HCT116 (cell line): ENCODE measurements at regions not wholly inside any gene's neighbourhood (a gene's known extent, or its start where the extent isn't known, plus 50 kb on each side); places are given as distances from the start of the nearest gene placed in this dataset.

Experiments
- ATAC-seq: fragments of 200-7000 bp; cut with Tn5 transposase; 2 replicates; pipeline ENCODE4 v1.9.1; 2020; ENCODE audit warnings: mild to moderate bottlenecking, moderate library complexity
- BruUV-seq: library from RNA; stranded (reverse); fragments of 400-500 nt; replicated peaks from 2 replicates; lab custom pipeline; 2021; lab: Mats Ljungman, UMichigan
- CTCF ChIA-PET: fragments of 300-600 bp; sonication (Branson Sonifier 250); formaldehyde crosslinking; loops from one replicate; lab custom pipeline; 2021; ENCODE audit warnings: antibody characterized with exemption; lab: Charles Lee
- POLR2A ChIA-PET: fragments of 300-600, 350-600 bp; sonication (Branson Sonifier 250); formaldehyde crosslinking; loops from one replicate; lab custom pipeline; 2021; ENCODE audit warnings: antibody characterized with exemption; lab: Charles Lee
- RAD21 ChIA-PET, 2 experiments: fragments of 300-600 bp; sonication (Branson Sonifier 250); formaldehyde crosslinking; loops; one replicate each; lab custom pipeline; 2023; ENCODE audit warnings: low total read pairs in 2 of 2; ENCODE audit not compliant: uncharacterized antibody in 2 of 2, unreplicated experiment in 2 of 2, low non-redundant PET in 1 of 2; lab: Charles Lee
- DNase-seq: peaks from one replicate; pipeline ENCODE4 v3.0.0-alpha.2; 2010; ENCODE audit warnings: low read depth, low spot score
- H2AFZ ChIP-seq: fragments of 200-600 bp; shearing (Covaris generic), sonication (generic); 2 replicates; pipeline ENCODE4 v1.6.1; 2017; ENCODE audit warnings: low read depth, mixed run types, mixed read lengths, antibody characterized with exemption, low read length; ENCODE audit not compliant: poor library complexity, severe bottlenecking
- H3K27ac ChIP-seq: 2 replicates; pipeline ENCODE4 v1.5.1; 2012; ENCODE audit warnings: low read depth, low read length
- H3K27me3 ChIP-seq: fragments of 200-600 bp; sonication (generic); 2 replicates; pipeline ENCODE4 v1.6.1; 2016; ENCODE audit warnings: mixed run types, low read length, mixed read lengths; ENCODE audit not compliant: insufficient read depth
- H3K36me3 ChIP-seq, 2 experiments: fragments of 200-500 bp in 1 of 2; fragments of 200-600 bp in 1 of 2; sonication (Bioruptor generic) in 1 of 2; sonication (generic) in 1 of 2; 2 replicates each; pipeline versions ENCODE4 v1.5.1 to v1.6.1; 2014 to 2016; ENCODE audit warnings: low read length in 2 of 2, inconsistent platforms in 1 of 2, mixed read lengths in 1 of 2, mixed run types in 1 of 2; ENCODE audit not compliant: insufficient read depth in 2 of 2, control insufficient read depth in 1 of 2
- H3K4me1 ChIP-seq, 2 experiments: fragments of 200-600 bp in 1 of 2; sonication (generic) in 1 of 2; 2 replicates each; pipeline versions ENCODE4 v1.5.1 to v1.6.1; 2012 to 2017; ENCODE audit warnings: low read length in 2 of 2, inconsistent platforms in 1 of 2, mild to moderate bottlenecking in 1 of 2, mixed read lengths in 1 of 2, mixed run types in 1 of 2, moderate library complexity in 1 of 2; ENCODE audit not compliant: insufficient read depth in 2 of 2, control insufficient read depth in 1 of 2
- H3K4me2 ChIP-seq: fragments of 200-600 bp; sonication (generic); 2 replicates; pipeline ENCODE4 v1.6.1; 2017; ENCODE audit warnings: mixed run types, low read length, mixed read lengths
- H3K4me3 ChIP-seq, 2 experiments: fragments of 200-600 bp in 1 of 2; sonication (generic) in 1 of 2; replicated peaks in 1 of 2; 2 replicates each; pipeline ENCODE4 v1.5.1; 2011 to 2016; ENCODE audit warnings: low read length in 2 of 2, control low read depth in 1 of 2, low read depth in 1 of 2, mild to moderate bottlenecking in 1 of 2, mixed read lengths in 1 of 2, mixed run types in 1 of 2
- H3K79me2 ChIP-seq: fragments of 200-600 bp; sonication (generic); 2 replicates; pipeline ENCODE4 v1.6.1; 2017; ENCODE audit warnings: mild to moderate bottlenecking, mixed run types, low read length, moderate library complexity, mixed read lengths; ENCODE audit not compliant: insufficient read depth
- H3K9ac ChIP-seq: fragments of 200-600 bp; sonication (generic); 2 replicates; pipeline ENCODE4 v1.6.1; 2016; ENCODE audit warnings: low read length, mixed read lengths
- H3K9me2 ChIP-seq: fragments of 200-600 bp; sonication (generic), shearing (Covaris generic); 2 replicates; pipeline ENCODE4 v1.6.1; 2017; ENCODE audit warnings: mixed run types, mild to moderate bottlenecking, moderate library complexity; ENCODE audit not compliant: insufficient read depth
- H3K9me3 ChIP-seq, 2 experiments: fragments of 200-500 bp in 1 of 2; fragments of 200-600 bp in 1 of 2; sonication (Bioruptor generic) in 1 of 2; sonication (generic) in 1 of 2; 2 replicates each; pipeline ENCODE4 v1.6.1; 2014 to 2017; ENCODE audit warnings: low read length in 2 of 2, mixed read lengths in 2 of 2, inconsistent platforms in 1 of 2, low read depth in 1 of 2, mild to moderate bottlenecking in 1 of 2, mixed run types in 1 of 2, moderate library complexity in 1 of 2; ENCODE audit not compliant: control insufficient read depth in 1 of 2, insufficient read depth in 1 of 2
- H4K20me1 ChIP-seq: fragments of 200-600 bp; sonication (generic), shearing (Covaris generic); 2 replicates; pipeline ENCODE4 v1.6.1; 2017; ENCODE audit warnings: mixed run types, mild to moderate bottlenecking, moderate library complexity; ENCODE audit not compliant: insufficient read depth
- ATF3 ChIP-seq: IDR thresholded peaks from 2 replicates; pipeline ENCODE4 v1.6.1; 2012
- EGR1 ChIP-seq: IDR thresholded peaks from 2 replicates; pipeline ENCODE4 v1.6.1; 2012; ENCODE audit warnings: low read depth
- ELF1 ChIP-seq: IDR thresholded peaks from 2 replicates; pipeline ENCODE4 v1.6.1; 2012; ENCODE audit warnings: low read depth, borderline replicate concordance
- EZH2 ChIP-seq: fragments of 200-600 bp; sonication (generic); IDR thresholded peaks from 2 replicates; pipeline ENCODE4 v1.6.1; 2017; ENCODE audit warnings: antibody characterized with exemption, mixed run types
- EZH2phosphoT487 ChIP-seq: fragments of 200-600 bp; IDR thresholded peaks from 2 replicates; pipeline ENCODE4 v1.6.1; 2018; ENCODE audit warnings: antibody characterized with exemption, borderline replicate concordance
- FOSL1 ChIP-seq: IDR thresholded peaks from 2 replicates; pipeline ENCODE4 v1.6.1; 2012; ENCODE audit warnings: low read depth
- JUND ChIP-seq: IDR thresholded peaks from 2 replicates; pipeline ENCODE4 v1.6.1; 2012
- POLR2A ChIP-seq: IDR thresholded peaks from 2 replicates; pipeline ENCODE4 v1.7.0; 2011; ENCODE audit warnings: borderline replicate concordance; ENCODE audit not compliant: insufficient read depth, insufficient read length; ENCODE audit errors: extremely low read depth
- POLR2AphosphoS5 ChIP-seq: IDR thresholded peaks from 2 replicates; pipeline ENCODE4 v1.6.1; 2011; ENCODE audit warnings: mild to moderate bottlenecking, low read depth, low read length, moderate library complexity
- REST ChIP-seq: IDR thresholded peaks from 2 replicates; pipeline ENCODE4 v1.6.1; 2012; ENCODE audit warnings: low read depth
- SIN3A ChIP-seq: IDR thresholded peaks from 2 replicates; pipeline ENCODE4 v1.6.1; 2012; ENCODE audit warnings: low read depth
- SRF ChIP-seq: IDR thresholded peaks from 2 replicates; pipeline ENCODE4 v1.6.1; 2012; ENCODE audit warnings: low read depth
- TCF7L2 ChIP-seq: IDR thresholded peaks from 2 replicates; pipeline ENCODE4 v1.7.0; 2011; ENCODE audit warnings: borderline replicate concordance, inconsistent platforms; ENCODE audit not compliant: insufficient read depth, insufficient read length; ENCODE audit errors: extremely low read depth
- YY1 ChIP-seq: IDR thresholded peaks from 2 replicates; pipeline ENCODE4 v1.6.1; 2011; ENCODE audit warnings: low read length, low read depth, moderate library complexity, mild to moderate bottlenecking; ENCODE audit not compliant: insufficient replicate concordance; ENCODE audit errors: extremely low read depth
- ZBTB33 ChIP-seq: IDR thresholded peaks from 2 replicates; pipeline ENCODE4 v1.6.1; 2011; ENCODE audit warnings: mild to moderate bottlenecking, low read length, moderate library complexity; ENCODE audit not compliant: insufficient replicate concordance; ENCODE audit errors: extremely low read depth
- ZFX ChIP-seq: fragments of 450-650 bp; IDR thresholded peaks from 2 replicates; pipeline ENCODE4 v1.6.1; 2017
- ZNF274 ChIP-seq: fragments of 200-500 bp; sonication (Bioruptor generic); IDR thresholded peaks from 2 replicates; pipeline ENCODE4 v1.6.1; 2014; ENCODE audit warnings: mild to moderate bottlenecking, low read depth, low read length, inconsistent platforms
- intact Hi-C: fragments of 100-400 bp; cut with micrococcal nuclease; formaldehyde crosslinking; loops from 2 replicates; pipeline ENCODE4 v1.10.0; 2022

- no peaks in the 10 kb centered on the region for H3K9me2 ChIP-seq
- no peaks in the 10 kb centered on the region for H3K9me3 ChIP-seq
- no peaks in the 10 kb centered on the region for H3K79me2 ChIP-seq
- H3K4me1 ChIP-seq, result no peaks in the 10 kb centered on the region
- no peaks in the 10 kb centered on the region for H4K20me1 ChIP-seq
- H3K4me3 ChIP-seq, result no peak overlapping the region
- H3K9ac ChIP-seq, result no peak overlapping the region
- no peak overlapping the region for H3K27ac ChIP-seq
- no peak overlapping the region for H2AFZ ChIP-seq
- RAD21 ChIA-PET, result no interaction called here
- no peak overlapping the region for H3K4me2 ChIP-seq
- CTCF ChIA-PET, result no interaction called here
- H3K36me3 ChIP-seq, result no peaks in the 10 kb centered on the region
- H3K27me3 ChIP-seq, result no peaks in the 10 kb centered on the region
- no peak for DNase-seq
- POLR2A ChIA-PET, result no interaction called here
- BruUV-seq, result no TSS peak
- intact Hi-C loops, result no loop called here
- no peak for TF ChIP-seq ZFX
- no peak for TF ChIP-seq SRF
- ATAC-seq, result no peak
Measured at GRCh38 chr7:136293841-136294391, 316.8 kb upstream of the MTPN start.

DNA sequence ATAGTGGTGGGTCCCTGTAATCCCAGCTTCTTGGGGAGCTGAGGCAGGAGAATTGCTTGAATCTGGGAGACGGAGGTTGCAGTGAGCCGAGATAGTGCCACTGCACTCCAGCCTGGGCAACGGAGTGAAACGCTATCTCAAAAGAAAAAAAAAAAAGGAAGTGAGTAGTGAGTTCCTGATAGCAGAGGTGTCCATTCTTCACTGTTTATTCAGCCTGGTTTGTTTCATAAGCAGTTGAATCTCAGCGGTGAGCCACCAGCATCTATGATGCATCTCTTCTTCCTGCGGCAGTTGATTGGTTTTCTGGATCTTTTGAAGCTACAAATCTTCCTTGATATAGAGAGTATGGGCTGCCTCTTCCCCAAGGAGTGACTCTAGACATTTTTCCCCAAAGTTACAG lies 316.1 kb upstream of the MTPN start:
- CTCF ChIA-PET, result no interaction called here
- no peaks in the 10 kb centered on the region for H3K27me3 ChIP-seq
- TF ChIP-seq ZBTB33 (no peak), ZNF274 (no peak), TCF7L2 (no peak), EGR1 (no peak), JUND (no peak), SIN3A (no peak), POLR2A (no peak), ELF1 (no peak), REST (no peak), POLR2AphosphoS5 (no peak), ATF3 (no peak), FOSL1 (no peak), ZFX (no peak), EZH2 (no peak), EZH2phosphoT487 (no peak), YY1 (no peak)

More for the DNA sequence above, 316.1 kb upstream of the MTPN start:
- Histone ChIP-seq H3K9me2 (no peaks in the 10 kb centered on the region), H4K20me1 (no peaks in the 10 kb centered on the region), H3K36me3 (no peaks in the 10 kb centered on the region), H3K9ac (no peak overlapping the region), H3K4me2 (no peak overlapping the region), H3K79me2 (no peaks in the 10 kb centered on the region), H3K4me1 (no peaks in the 10 kb centered on the region), H3K4me3 (no peak overlapping the region), H3K9me3 (no peaks in the 10 kb centered on the region), H3K27ac (no peak overlapping the region), H2AFZ (no peak overlapping the region)
- ATAC-seq (no peak), DNase-seq (no peak)
- no TSS peak for BruUV-seq
- RAD21 ChIA-PET, result no interaction called here
- POLR2A ChIA-PET, result no interaction called here
- intact Hi-C loops, result no loop called here
